ENCODE measurements at regions not wholly inside any gene's neighbourhood (a gene's known extent, or its start where the extent isn't known, plus 50 kb on each side); places are given as distances from the start of the nearest gene placed in this dataset.

GRCh38 chr6:91646649-91647048 lies 1059.8 kb upstream of the MAP3K7 start:
- H3K9me3 ChIP-seq = no peaks in the 10 kb centered on the region
- Mint-ChIP-seq H3K9me3 (ENCODE audit: unreplicated experiment) (no peaks in the 10 kb centered on the region), H3K4me1 (ENCODE audit: low read depth, unreplicated experiment) (no peaks in the 10 kb centered on the region), H3K27ac (ENCODE audit: unreplicated experiment) (no peak overlapping the region), H3K4me3 (ENCODE audit: unreplicated experiment) (no peak overlapping the region), H3K27me3 (ENCODE audit: insufficient read depth, unreplicated experiment) (no peaks in the 10 kb centered on the region), H3K36me3 (ENCODE audit: insufficient read depth, unreplicated experiment) (no peaks in the 10 kb centered on the region)
- POLR2A ChIA-PET = no interaction called here
- no peaks in the 10 kb centered on the region for H3K27me3 ChIP-seq (replicated peaks; ENCODE audit: control insufficient read depth, insufficient read depth, low read length)
- no peak for DNase-seq
- BruUV-seq (replicated peaks) = no TSS peak
- CTCF ChIA-PET = no interaction called here
- H3K4me3 ChIP-seq (ENCODE audit: low read depth, low read length) = no peak overlapping the region
- H3K4me1 ChIP-seq = no peaks in the 10 kb centered on the region
- no peak for TF ChIP-seq CTCF (IDR thresholded peaks at IDR 0.05; ENCODE audit: insufficient read depth in 1 of 2, low read depth in 1 of 2, low read length in 1 of 2, severe bottlenecking in 1 of 2, unreplicated experiment in 1 of 2)
- H3K36me3 ChIP-seq (ENCODE audit: control insufficient read depth, insufficient read depth, low read length) = no peaks in the 10 kb centered on the region
- intact Hi-C loops (cut with micrococcal nuclease; ENCODE audit: unreplicated experiment) = no loop called here

- BruUV-seq (replicated peaks) = no TSS peak
Measured at GRCh38 chr6:91645811-91646210, 1058.9 kb upstream of the MAP3K7 start.

GRCh38 chr6:91637217-91637616 lies 1050.3 kb upstream of the MAP3K7 start:
- no peak for DNase-seq
- Histone ChIP-seq H3K4me1 (no peaks in the 10 kb centered on the region), H3K27me3 (replicated peaks; ENCODE audit: control insufficient read depth, insufficient read depth, low read length) (no peaks in the 10 kb centered on the region), H3K36me3 (ENCODE audit: control insufficient read depth, insufficient read depth, low read length) (no peaks in the 10 kb centered on the region), H3K9me3 (no peaks in the 10 kb centered on the region), H3K4me3 (ENCODE audit: low read depth, low read length) (no peak overlapping the region)
- BruUV-seq (replicated peaks) = no TSS peak
- no peak for TF ChIP-seq CTCF (IDR thresholded peaks at IDR 0.05; ENCODE audit: insufficient read depth in 1 of 2, low read depth in 1 of 2, low read length in 1 of 2, severe bottlenecking in 1 of 2, unreplicated experiment in 1 of 2)
- H3K36me3 Mint-ChIP-seq (ENCODE audit: insufficient read depth, unreplicated experiment) = no peaks in the 10 kb centered on the region
- no peaks in the 10 kb centered on the region for H3K9me3 Mint-ChIP-seq (ENCODE audit: unreplicated experiment)
- no peak overlapping the region for H3K27ac Mint-ChIP-seq (ENCODE audit: unreplicated experiment)
- ChIA-PET POLR2A (no interaction called here), CTCF (no interaction called here)
- H3K4me1 Mint-ChIP-seq (ENCODE audit: low read depth, unreplicated experiment) = peaks cover 7% of the 10 kb centered on the region
- H3K27me3 Mint-ChIP-seq (ENCODE audit: insufficient read depth, unreplicated experiment) = no peaks in the 10 kb centered on the region
- no peak overlapping the region for H3K4me3 Mint-ChIP-seq (ENCODE audit: unreplicated experiment)
- intact Hi-C loops (cut with micrococcal nuclease; ENCODE audit: unreplicated experiment) = no loop called here

More at GRCh38 chr6:91645811-91646210, 1058.9 kb upstream of the MAP3K7 start:
- H3K4me3 ChIP-seq (ENCODE audit: low read depth, low read length) = no peak overlapping the region
- no peaks in the 10 kb centered on the region for H3K27me3 Mint-ChIP-seq (ENCODE audit: insufficient read depth, unreplicated experiment)
- H3K36me3 Mint-ChIP-seq (ENCODE audit: insufficient read depth, unreplicated experiment) = no peaks in the 10 kb centered on the region
- H3K4me1 Mint-ChIP-seq (ENCODE audit: low read depth, unreplicated experiment) = no peaks in the 10 kb centered on the region
- POLR2A ChIA-PET = no interaction called here
- H3K9me3 Mint-ChIP-seq (ENCODE audit: unreplicated experiment) = no peaks in the 10 kb centered on the region
- CTCF ChIA-PET = no interaction called here
- H3K4me1 ChIP-seq = no peaks in the 10 kb centered on the region
- H3K36me3 ChIP-seq (ENCODE audit: control insufficient read depth, insufficient read depth, low read length) = no peaks in the 10 kb centered on the region
- no peaks in the 10 kb centered on the region for H3K9me3 ChIP-seq
- H3K27ac Mint-ChIP-seq (ENCODE audit: unreplicated experiment) = no peak overlapping the region
- no peaks in the 10 kb centered on the region for H3K27me3 ChIP-seq (replicated peaks; ENCODE audit: control insufficient read depth, insufficient read depth, low read length)
- TF ChIP-seq CTCF (IDR thresholded peaks at IDR 0.05; ENCODE audit: insufficient read depth in 1 of 2, low read depth in 1 of 2, low read length in 1 of 2, severe bottlenecking in 1 of 2, unreplicated experiment in 1 of 2) = no peak
- intact Hi-C loops (cut with micrococcal nuclease; ENCODE audit: unreplicated experiment) = no loop called here
- DNase-seq = no peak
- H3K4me3 Mint-ChIP-seq (ENCODE audit: unreplicated experiment) = no peak overlapping the region

All from Caco-2 (cell line).